Middle frontal gyrus (tissue), 1 donor: ENCODE measurements at regions not wholly inside any gene's neighbourhood (a gene's known extent, or its start where the extent isn't known, plus 50 kb on each side); places are given as distances from the start of the nearest gene placed in this dataset.

Source experiments
- DNase-seq: peaks from one replicate; pipeline ENCODE4 v3.0.0-alpha.2; 2015; ENCODE audit warnings: low spot score; ENCODE audit errors: extremely low spot score

DNA sequence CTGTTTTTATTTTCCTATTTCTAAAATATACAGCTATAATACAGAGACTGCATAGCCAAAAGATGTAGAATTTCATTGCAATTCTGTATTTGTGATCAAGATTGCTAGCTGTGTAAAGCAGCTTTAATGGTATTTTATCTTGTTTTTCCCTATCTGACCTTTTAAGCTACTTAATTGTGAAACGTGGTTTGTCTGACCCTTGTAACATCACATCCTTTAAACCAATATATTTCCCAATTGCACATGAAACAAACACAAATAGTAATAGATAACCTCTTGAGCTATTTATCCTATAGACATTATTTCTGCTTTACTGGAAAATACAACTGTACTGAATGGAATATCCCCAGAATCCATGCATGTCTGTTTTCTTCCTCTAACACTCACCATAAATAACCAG lies 112.2 kb upstream of the PLPPR4 start:
- DNase-seq = no peak

DNA sequence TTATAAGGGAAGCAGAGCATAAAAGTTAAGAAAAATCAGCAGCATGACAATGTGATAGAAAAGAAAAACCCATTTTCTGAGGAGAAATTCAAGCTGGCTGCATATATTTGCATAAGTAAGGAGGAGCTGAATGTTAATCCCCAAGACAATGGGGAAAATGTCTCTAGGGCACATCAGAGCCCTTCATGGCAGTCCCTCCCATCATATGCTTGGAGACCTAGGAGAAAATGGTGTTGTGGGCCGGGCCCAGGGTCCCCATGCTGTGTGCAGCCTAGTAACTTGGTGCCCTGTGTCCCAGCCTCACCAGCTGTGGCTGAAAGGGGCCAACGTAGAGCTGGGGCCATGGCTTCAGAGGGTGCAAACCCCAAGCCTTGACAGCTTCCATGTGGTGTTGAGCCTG lies 100.6 kb upstream of the PLPPR4 start:
- no peak for DNase-seq

DNA sequence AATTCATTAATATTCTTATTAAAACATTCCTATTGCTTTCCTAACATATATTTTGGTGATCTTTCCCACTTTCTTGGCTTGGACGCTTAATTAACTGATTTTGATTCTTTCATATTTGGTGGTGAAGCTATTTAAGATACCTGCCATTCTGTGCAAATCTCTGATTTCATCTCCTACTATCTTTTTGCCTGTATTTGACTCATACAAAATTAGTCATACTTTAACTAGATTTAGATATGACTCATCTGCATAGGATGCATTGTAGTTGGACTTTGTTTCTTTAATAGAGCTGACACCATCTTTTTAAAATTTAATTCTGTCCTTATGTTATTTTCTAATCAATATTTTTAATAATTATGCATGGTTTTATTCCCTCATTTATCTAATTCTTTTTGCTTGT lies 93.8 kb upstream of the PLPPR4 start:
- DNase-seq = no peak

DNA sequence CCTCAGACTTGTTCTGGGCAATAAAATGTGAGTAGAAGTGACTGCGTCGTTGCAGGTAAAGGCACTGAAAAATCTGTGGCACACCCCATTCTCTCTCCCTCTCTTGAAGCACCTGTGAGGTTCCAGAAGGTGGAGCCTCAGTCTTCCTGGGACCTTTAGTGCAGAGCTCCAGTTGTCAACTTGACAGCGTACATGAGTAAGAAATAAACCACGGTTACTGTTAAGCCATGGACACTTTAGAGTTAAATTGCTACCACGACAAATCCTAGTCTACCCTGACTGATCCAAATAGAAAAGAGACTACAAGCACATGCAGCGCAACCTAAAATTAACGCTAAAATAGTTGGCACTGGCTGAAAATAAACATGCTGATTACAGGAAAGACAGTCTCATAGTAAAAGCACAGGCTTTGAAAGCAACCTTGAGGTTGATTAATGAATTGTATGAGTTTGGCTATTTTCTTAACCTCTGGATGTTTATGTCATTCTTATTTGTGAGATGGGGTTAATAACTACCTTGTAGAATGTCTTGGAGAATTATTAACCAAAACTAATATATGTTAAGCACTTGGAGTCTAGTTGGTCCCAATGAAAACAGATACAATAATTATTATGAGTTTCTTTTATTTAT lies 93.0 kb upstream of the PLPPR4 start:
- no peak for DNase-seq

DNA sequence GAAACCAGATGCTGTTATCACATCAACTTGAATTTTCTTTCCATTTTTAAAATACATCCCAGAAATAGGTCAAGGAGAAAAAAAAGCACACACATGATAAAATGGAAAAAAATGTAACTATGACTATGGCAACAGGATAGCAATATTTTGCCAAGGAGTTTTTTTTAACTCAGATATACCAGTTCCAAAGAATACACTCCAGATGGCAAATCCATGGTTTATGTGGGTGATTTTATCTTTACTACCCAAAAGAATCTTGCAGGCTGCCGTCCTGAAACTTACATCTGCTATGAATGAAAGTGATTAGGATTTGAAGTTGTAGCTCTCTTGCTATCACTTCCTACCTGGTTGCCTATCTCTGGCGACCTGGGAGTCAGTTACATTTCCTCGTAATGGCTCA lies 91.0 kb upstream of the PLPPR4 start:
- DNase-seq = peak; percentile 43

DNA sequence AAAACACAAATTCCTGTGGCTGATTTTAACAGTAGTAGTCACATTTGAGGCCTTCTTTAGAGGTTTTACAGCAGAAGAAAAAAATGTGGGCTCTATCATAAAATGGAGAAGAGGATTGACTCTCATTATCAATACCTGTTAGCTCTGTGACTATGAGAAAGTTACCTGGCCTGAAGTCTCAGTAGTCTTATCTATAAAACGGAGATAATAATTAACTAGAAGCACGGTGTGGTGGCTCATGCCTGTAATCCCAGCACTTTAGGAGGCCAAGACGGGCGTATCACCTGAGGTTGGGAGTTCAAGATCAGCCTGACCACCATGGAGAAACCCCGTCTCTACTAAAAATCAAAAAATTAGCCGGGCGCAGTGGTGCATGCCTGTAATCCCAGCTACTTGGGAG lies 90.4 kb upstream of the PLPPR4 start:
- DNase-seq = no peak

DNA sequence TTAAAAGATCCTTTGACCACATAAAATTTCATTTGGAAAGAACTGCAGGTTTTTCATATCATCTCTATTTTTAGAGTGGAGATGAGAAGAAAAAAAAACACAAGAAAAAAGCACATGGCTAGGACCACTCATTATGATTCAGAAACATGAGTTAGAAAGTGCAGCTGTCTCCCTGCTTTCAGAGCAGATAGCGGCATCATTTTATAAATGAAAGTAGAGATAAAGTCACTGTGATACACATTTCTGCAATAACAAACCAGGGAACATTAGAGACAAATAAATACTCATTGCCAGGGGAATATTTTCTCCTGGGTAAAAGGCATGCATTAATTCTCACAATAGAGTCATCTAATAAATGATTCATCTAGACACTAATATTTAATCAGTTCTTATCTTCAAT lies 87.5 kb upstream of the PLPPR4 start:
- no peak for DNase-seq

DNA sequence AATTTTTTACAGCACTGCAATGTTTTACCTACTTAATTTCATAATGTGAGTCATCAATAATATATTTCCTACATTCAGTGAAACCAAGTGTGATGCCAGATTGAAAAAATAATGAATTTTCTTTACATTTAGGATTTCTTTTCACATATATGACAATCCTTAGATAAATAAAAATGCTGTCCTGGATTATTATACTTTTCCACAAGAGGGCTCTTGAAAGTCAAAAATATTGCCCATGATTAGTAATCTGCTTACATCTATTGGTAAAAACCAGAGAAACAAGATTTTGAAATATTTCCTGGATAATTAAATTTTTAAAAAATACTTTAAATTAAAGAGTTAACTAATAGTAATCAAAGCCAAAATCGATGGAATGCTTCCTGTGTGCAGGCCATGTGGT lies 86.8 kb upstream of the PLPPR4 start:
- DNase-seq = no peak

DNA sequence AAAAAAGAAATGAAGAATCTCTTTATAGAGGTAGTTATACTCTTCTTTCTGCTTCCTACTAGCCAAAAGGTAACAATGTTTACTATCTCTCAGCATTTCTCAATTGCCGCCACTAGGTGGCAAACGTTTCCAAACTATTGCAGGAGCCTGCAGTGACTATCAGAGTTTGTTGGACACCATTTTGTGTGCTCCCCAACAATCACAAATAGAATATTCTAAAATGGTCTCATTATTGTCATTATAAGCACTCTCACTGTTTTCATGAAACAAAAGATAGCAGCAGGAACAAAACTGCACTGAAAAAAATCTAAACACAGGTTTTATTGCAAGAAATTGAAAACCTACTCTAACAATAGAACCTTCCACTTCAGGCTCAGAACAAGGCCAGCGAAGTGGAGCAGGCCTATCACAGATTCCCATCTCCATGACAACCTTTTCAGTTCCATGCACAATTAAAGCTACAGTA lies 83.9 kb upstream of the PLPPR4 start:
- DNase-seq = peak; percentile 90

DNA sequence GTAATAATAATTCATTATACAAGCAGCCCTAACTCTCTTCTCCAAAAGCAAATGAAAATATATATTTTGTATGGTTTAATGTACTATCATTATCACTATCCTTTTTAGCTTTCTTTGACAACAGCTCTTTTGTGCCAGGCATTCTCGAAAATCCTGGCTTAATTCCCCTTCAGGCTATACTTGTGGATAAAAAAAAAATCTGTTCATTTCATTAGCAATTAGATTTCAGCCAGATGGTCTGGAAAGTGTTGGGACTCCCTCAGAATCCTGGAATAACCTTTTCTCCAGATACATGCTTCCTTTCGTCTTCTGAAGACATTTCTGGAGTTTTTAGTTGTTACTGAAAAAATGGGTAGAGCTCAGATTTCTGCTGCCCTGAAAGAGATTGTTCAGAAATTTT lies 83.4 kb upstream of the PLPPR4 start:
- no peak for DNase-seq

DNA sequence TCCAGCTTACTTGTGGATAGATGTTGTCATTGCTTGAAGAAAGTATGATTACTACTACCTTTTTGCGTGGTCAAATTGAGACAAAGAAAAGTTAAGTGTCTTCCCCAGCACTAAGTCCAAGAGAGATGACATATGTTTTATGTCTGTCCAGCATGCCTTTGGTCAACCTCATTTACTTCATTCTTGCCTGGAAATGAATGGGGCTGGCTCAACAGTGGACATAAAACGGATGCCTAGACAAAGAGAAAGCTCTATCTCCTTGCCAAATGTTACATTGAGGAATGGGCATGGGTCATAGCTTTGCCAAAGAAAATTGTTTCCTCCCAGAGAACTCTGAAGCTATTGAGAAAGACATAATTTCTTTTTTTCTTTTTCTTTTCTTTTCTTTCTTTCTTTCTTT lies 82.4 kb upstream of the PLPPR4 start:
- no peak for DNase-seq

DNA sequence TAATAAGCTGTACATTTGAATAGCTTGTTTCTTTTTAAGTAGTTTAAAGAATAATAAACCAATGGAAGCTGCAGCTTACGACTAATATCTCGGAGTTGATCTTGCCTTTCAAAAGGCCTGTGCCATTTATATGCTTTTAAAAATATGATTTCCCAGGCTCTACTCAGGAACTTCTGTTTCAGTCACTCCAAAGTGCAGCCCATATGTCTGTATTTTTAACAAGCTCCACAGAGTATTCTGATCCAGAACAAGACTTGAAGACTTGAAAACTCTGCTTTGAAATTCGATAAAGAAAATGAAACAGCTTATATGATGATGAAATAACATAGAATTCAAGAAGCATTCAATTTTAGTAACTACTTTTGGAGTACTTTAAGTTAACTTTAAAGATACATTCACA lies 79.1 kb upstream of the PLPPR4 start:
- no peak for DNase-seq

DNA sequence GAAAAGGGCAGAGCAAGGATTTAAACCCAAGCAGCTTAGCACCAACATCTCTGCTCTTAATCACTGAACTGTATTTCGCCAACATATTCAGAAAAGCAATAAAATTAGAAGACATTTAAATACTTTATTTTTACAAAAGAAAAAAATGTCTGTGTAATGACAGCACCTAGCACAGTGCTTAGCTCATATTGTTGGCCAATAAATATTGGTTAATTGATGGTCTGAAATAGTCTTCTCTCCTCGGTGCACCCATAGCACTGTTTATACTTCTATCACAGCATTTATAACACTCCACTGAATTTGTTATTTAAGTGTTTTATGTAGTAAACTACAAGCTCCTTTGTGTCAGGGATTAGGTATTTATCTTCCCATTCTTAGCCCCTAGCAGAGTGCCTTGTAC lies 70.9 kb upstream of the PLPPR4 start:
- no peak for DNase-seq

DNA sequence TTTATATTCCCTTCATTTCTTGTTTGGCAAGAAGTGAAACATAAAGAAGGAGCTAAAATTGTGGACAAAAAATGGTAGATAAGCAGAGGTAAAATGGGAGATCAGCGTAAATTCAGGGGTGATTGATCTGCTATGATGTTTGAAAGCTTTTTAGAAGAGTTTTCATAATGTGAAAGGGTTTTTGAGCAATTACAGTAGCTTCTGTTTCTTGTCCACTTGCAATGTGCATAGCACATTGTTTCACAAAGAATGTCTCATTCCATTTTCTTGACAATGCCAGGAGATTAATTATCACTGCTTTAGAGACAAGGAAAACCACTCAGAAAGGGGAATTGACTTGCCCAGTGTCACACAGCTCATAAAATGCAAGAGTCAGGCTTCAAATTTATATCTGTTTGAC lies 65.9 kb upstream of the PLPPR4 start:
- no peak for DNase-seq

DNA sequence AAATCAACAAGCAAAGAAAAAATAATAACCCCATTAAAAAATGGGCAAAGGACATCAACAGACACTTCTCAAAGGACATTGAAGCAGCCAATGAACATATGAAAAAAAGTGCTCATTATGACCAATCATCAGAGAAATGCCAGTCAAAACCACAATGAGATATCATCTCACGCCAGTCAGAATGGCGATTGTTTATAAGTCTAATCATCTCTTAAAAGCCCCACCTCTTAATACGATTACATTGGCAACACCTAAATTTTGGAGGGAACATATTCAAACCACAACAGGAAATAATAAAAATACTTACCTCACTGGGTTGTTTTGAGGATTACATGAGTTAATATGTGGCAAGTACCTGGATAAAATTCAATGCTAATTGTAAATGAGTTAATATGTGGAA lies 57.1 kb upstream of the PLPPR4 start:
- DNase-seq = no peak
